Ectodermal cell (in vitro differentiated cells): ENCODE measurements at regions not wholly inside any gene's neighbourhood (a gene's known extent, or its start where the extent isn't known, plus 50 kb on each side); places are given as distances from the start of the nearest gene placed in this dataset.
"Not testable (repeated sequence)": the region's sequence is repeated elsewhere in the genome, so short reads cannot be mapped to it uniquely, and the experiment has no call there.

Experiments
- H3K27ac ChIP-seq: 2 replicates; pipeline ENCODE4 v1.7.0; 2013; ENCODE audit warnings: mild to moderate bottlenecking, low read depth, low read length; ENCODE audit not compliant: insufficient read depth, poor library complexity, severe bottlenecking
- H3K27me3 ChIP-seq: 2 replicates; pipeline ENCODE4 v1.7.0; 2013; ENCODE audit warnings: mild to moderate bottlenecking, low read length; ENCODE audit not compliant: insufficient read depth, control insufficient read depth, poor library complexity, severe bottlenecking
- H3K36me3 ChIP-seq: one replicate; pipeline ENCODE4 v1.7.0; 2013; ENCODE audit warnings: low read length; ENCODE audit not compliant: control insufficient read depth, insufficient read depth
- H3K4me1 ChIP-seq: one replicate; pipeline ENCODE4 v1.7.0; 2013; ENCODE audit warnings: low read length; ENCODE audit not compliant: control insufficient read depth, insufficient read depth
- H3K4me3 ChIP-seq: 2 replicates; pipeline ENCODE4 v1.7.0; 2013; ENCODE audit warnings: low read depth, low read length, control low read depth; ENCODE audit not compliant: insufficient read depth
- H3K9me3 ChIP-seq: 2 replicates; pipeline ENCODE4 v1.7.0; 2013; ENCODE audit warnings: mild to moderate bottlenecking, low read length, moderate library complexity; ENCODE audit not compliant: control insufficient read depth
- WGBS, 2 experiments: methylation state at CpG; one replicate each; pipeline ENCODE4 v1.1.7; 2013; ENCODE audit warnings: missing lambda C conversion rate in 2 of 2; 5-methylcytosine and 5-hydroxymethylcytosine counted together

- not testable (repeated sequence) for H3K4me1 ChIP-seq, H3K27me3 ChIP-seq, H3K4me3 ChIP-seq, H3K36me3 ChIP-seq, H3K27ac ChIP-seq, H3K9me3 ChIP-seq
- WGBS, 2 experiments, result 72 to 89% methylated on average over 2 of the region's 3 CpGs
Observed at GRCh38 chr16:88271776-88272175, 111.0 kb upstream of the ZNF469 start.

DNA sequence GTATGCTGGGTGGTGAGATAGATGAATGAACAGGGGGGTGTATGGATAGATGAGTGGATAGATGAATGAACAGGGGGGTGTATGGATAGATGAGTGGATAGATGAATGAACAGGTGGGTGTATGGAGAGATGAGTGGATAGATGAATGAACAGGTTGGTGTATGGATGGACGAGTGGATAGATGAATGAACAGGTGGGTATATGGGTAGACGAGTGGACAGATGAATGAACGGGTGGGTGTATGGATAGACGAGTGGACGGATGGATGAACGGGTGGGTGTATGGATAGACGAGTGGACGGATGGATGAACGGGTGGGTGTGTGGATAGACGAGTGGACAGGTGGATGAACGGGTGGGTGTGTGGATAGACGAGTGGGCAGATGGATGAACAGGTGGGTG lies 110.3 kb upstream of the ZNF469 start:
- not testable (repeated sequence) for H3K4me1 ChIP-seq, H3K4me3 ChIP-seq, H3K27me3 ChIP-seq, H3K9me3 ChIP-seq, H3K27ac ChIP-seq, H3K36me3 ChIP-seq
- 88 to 92% methylated on average over 12 of the region's 12 CpGs for WGBS, 2 experiments

- not testable (repeated sequence) for H3K27ac ChIP-seq, H3K4me3 ChIP-seq, H3K9me3 ChIP-seq, H3K27me3 ChIP-seq, H3K4me1 ChIP-seq, H3K36me3 ChIP-seq
- WGBS, 2 experiments, result 94 to 97% methylated on average over 9 of the region's 11 CpGs
Observed at GRCh38 chr16:88274126-88274750, 108.5 kb upstream of the ZNF469 start.

- H3K4me1 ChIP-seq, result no peaks in the 10 kb centered on the region
- no peaks in the 10 kb centered on the region for H3K9me3 ChIP-seq
- H3K4me3 ChIP-seq, result no peak overlapping the region
- no peaks in the 10 kb centered on the region for H3K36me3 ChIP-seq
- no peak overlapping the region for H3K27ac ChIP-seq
- 89% methylated on average over 17 of the region's 17 CpGs for WGBS, 2 experiments
- H3K27me3 ChIP-seq, result no peaks in the 10 kb centered on the region
Observed at GRCh38 chr16:88274847-88275246, 107.9 kb upstream of the ZNF469 start.

DNA sequence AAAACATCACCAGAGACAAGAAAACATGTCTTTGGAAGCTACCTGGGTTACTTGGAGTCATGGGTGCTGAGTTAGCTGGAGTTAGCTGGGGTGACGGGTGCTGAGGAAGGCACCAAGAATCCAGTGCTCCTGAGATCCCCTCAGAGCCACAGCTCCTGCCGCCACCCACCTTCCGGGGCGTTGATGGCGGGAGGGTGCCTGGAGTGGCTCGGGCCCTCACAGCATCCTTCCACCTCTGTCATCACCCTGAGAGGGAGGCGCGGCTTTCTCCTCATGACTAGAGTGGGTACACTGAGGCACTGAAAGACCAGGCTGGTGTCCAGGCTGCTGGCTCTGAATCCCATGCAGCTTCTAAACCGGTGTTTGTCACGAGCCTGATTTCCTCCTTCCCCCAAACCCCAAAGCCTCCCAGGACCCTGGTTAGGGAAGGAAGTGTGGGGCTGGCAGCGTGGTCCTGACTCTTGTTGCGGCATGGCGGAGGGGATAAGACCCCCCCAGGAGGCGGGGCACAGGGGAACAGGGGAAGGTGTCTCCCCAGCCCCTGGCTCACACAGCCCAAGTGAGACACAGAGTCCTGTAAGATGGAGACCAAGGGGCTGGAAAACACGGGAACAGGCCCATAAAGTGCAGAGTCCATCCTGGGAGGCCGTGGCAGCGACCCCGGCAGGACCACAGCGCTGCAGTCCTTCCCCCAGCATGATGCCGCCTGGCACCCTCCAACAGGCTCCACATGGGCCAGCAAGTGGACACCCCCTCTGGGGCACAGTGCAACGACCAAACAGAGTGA lies 107.2 kb upstream of the ZNF469 start:
- not testable (repeated sequence) for H3K36me3 ChIP-seq, H3K4me3 ChIP-seq, H3K9me3 ChIP-seq, H3K27me3 ChIP-seq, H3K27ac ChIP-seq, H3K4me1 ChIP-seq
- WGBS, 2 experiments, result 92 to 94% methylated on average over 15 to 21 of the region's 21 CpGs

- not testable (repeated sequence) for H3K4me3 ChIP-seq, H3K4me1 ChIP-seq, H3K36me3 ChIP-seq, H3K27me3 ChIP-seq, H3K9me3 ChIP-seq, H3K27ac ChIP-seq
- WGBS, 2 experiments, result 82 to 84% methylated on average over 13 of the region's 13 CpGs
Observed at GRCh38 chr16:88276123-88276588, 106.6 kb upstream of the ZNF469 start.

GRCh38 chr16:88276591-88276990 lies 106.2 kb upstream of the ZNF469 start:
- Histone ChIP-seq H3K27ac (no peak overlapping the region), H3K4me3 (no peak overlapping the region), H3K4me1 (no peaks in the 10 kb centered on the region), H3K36me3 (no peaks in the 10 kb centered on the region), H3K9me3 (no peaks in the 10 kb centered on the region), H3K27me3 (no peaks in the 10 kb centered on the region)
- WGBS, 2 experiments, result 96 to 97% methylated on average over 18 of the region's 18 CpGs

- H3K9me3 ChIP-seq, result no peaks in the 10 kb centered on the region
- H3K4me1 ChIP-seq, result no peaks in the 10 kb centered on the region
- H3K4me3 ChIP-seq, result no peak overlapping the region
- 90 to 92% methylated on average over 18 of the region's 18 CpGs for WGBS, 2 experiments
- no peaks in the 10 kb centered on the region for H3K27me3 ChIP-seq
- no peaks in the 10 kb centered on the region for H3K36me3 ChIP-seq
- H3K27ac ChIP-seq, result no peak overlapping the region
Observed at GRCh38 chr16:88279998-88280397, 102.8 kb upstream of the ZNF469 start.

DNA sequence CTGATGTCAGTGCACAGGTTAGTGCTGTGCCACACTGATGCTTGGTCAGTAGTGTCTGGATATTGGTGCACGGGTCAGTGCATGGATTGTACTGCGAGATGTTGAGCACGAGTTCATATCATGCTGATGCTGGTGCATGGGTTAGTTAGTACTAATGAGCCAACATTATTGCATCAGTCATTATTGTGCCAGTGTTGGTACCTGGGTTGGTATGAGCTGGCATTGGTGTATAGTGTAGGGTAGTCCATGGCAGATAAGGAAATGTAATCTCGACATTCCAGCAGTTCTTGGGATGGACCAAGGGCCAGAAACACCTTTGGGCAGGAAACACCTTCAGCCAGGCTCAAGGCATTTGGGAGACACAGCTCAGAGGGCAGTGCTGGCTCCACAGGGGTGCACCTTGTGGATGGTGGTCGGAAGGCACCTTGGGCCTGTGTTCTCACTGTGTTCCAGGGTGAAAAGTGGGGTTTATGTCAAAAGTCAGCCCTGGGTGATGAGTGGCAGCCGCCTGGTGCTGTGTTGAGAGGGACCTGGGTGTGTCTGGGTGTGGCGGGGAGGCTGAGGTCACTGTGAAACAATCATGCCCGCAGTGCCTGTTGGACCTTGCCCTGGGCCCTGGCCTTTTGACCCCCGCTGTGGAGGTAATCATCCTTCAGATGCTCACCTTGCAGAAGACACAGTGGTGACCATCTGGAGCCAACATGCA lies 100.7 kb upstream of the ZNF469 start:
- Histone ChIP-seq H3K4me1 (no peaks in the 10 kb centered on the region), H3K9me3 (no peaks in the 10 kb centered on the region), H3K4me3 (no peak overlapping the region), H3K27ac (no peak overlapping the region), H3K27me3 (no peaks in the 10 kb centered on the region), H3K36me3 (no peaks in the 10 kb centered on the region)
- WGBS, 2 experiments, result 88 to 90% methylated on average over 9 of the region's 9 CpGs

DNA sequence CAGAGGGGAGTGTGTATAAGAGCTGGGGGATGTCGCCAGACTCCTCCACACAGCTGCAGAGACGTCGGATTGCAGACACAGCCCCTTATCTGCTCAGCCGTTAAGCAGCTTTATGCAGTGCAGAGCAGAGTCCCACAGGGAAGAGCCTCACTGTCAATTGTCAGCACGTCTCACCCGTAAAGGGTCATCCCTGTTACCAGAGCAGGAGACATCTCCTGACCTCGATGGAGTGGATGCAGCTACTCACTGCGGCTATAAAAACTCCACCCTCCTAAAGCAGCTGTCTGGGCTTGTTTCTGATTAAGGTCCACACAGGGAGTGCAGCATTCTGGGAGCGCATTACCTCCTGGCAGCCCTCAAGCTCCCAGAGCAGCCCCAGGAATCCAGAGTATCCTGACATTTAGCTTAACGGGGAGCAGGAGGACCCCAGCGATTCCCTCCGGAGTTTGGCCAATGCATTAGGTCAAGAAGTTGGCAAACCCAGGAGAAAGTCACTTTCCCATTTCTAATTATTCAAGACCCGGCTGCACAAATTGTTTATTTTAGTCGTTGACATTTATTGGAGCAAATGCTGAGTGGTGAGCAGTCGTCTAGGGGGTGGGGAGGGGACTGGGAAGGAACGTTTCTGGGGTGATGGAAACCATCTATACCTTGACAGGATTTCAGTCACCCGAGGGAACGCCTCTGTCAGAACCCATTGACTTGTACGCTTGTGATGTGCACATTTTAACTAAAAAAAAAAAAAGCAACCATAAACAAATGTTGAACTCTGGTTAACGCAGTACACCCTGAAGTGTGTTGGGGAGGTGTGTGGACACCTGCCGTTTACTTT lies 100.0 kb upstream of the ZNF469 start:
- Histone ChIP-seq H3K27ac (no peak overlapping the region), H3K4me3 (no peak overlapping the region), H3K9me3 (no peaks in the 10 kb centered on the region), H3K27me3 (no peaks in the 10 kb centered on the region), H3K4me1 (no peaks in the 10 kb centered on the region), H3K36me3 (no peaks in the 10 kb centered on the region)
- 86 to 87% methylated on average over 21 of the region's 21 CpGs for WGBS, 2 experiments
